HCT116 (cell line): ENCODE measurements at regions not wholly inside any gene's neighbourhood (a gene's known extent, or its start where the extent isn't known, plus 50 kb on each side); places are given as distances from the start of the nearest gene placed in this dataset.

Experiments used
- ATAC-seq: fragments of 200-7000 bp; cut with Tn5 transposase; 2 replicates; pipeline ENCODE4 v1.9.1; 2020; ENCODE audit warnings: mild to moderate bottlenecking, moderate library complexity
- BruUV-seq: library from RNA; stranded (reverse); fragments of 400-500 nt; replicated peaks from 2 replicates; lab custom pipeline; 2021; lab: Mats Ljungman, UMichigan
- CTCF ChIA-PET: fragments of 300-600 bp; sonication (Branson Sonifier 250); formaldehyde crosslinking; loops from one replicate; lab custom pipeline; 2021; ENCODE audit warnings: antibody characterized with exemption; lab: Charles Lee
- POLR2A ChIA-PET: fragments of 300-600, 350-600 bp; sonication (Branson Sonifier 250); formaldehyde crosslinking; loops from one replicate; lab custom pipeline; 2021; ENCODE audit warnings: antibody characterized with exemption; lab: Charles Lee
- RAD21 ChIA-PET, 2 experiments: fragments of 300-600 bp; sonication (Branson Sonifier 250); formaldehyde crosslinking; loops; one replicate each; lab custom pipeline; 2023; ENCODE audit warnings: low total read pairs in 2 of 2; ENCODE audit not compliant: uncharacterized antibody in 2 of 2, unreplicated experiment in 2 of 2, low non-redundant PET in 1 of 2; lab: Charles Lee
- DNase-seq: peaks from one replicate; pipeline ENCODE4 v3.0.0-alpha.2; 2010; ENCODE audit warnings: low read depth, low spot score
- H2AFZ ChIP-seq: fragments of 200-600 bp; shearing (Covaris generic), sonication (generic); 2 replicates; pipeline ENCODE4 v1.6.1; 2017; ENCODE audit warnings: low read depth, mixed run types, mixed read lengths, antibody characterized with exemption, low read length; ENCODE audit not compliant: poor library complexity, severe bottlenecking
- H3K27ac ChIP-seq: 2 replicates; pipeline ENCODE4 v1.5.1; 2012; ENCODE audit warnings: low read depth, low read length
- H3K27me3 ChIP-seq: fragments of 200-600 bp; sonication (generic); 2 replicates; pipeline ENCODE4 v1.6.1; 2016; ENCODE audit warnings: mixed run types, low read length, mixed read lengths; ENCODE audit not compliant: insufficient read depth
- H3K36me3 ChIP-seq, 2 experiments: fragments of 200-500 bp in 1 of 2; fragments of 200-600 bp in 1 of 2; sonication (Bioruptor generic) in 1 of 2; sonication (generic) in 1 of 2; 2 replicates each; pipeline versions ENCODE4 v1.5.1 to v1.6.1; 2014 to 2016; ENCODE audit warnings: low read length in 2 of 2, inconsistent platforms in 1 of 2, mixed read lengths in 1 of 2, mixed run types in 1 of 2; ENCODE audit not compliant: insufficient read depth in 2 of 2, control insufficient read depth in 1 of 2
- H3K4me1 ChIP-seq, 2 experiments: fragments of 200-600 bp in 1 of 2; sonication (generic) in 1 of 2; 2 replicates each; pipeline versions ENCODE4 v1.5.1 to v1.6.1; 2012 to 2017; ENCODE audit warnings: low read length in 2 of 2, inconsistent platforms in 1 of 2, mild to moderate bottlenecking in 1 of 2, mixed read lengths in 1 of 2, mixed run types in 1 of 2, moderate library complexity in 1 of 2; ENCODE audit not compliant: insufficient read depth in 2 of 2, control insufficient read depth in 1 of 2
- H3K4me2 ChIP-seq: fragments of 200-600 bp; sonication (generic); 2 replicates; pipeline ENCODE4 v1.6.1; 2017; ENCODE audit warnings: mixed run types, low read length, mixed read lengths
- H3K4me3 ChIP-seq, 2 experiments: fragments of 200-600 bp in 1 of 2; sonication (generic) in 1 of 2; replicated peaks in 1 of 2; 2 replicates each; pipeline ENCODE4 v1.5.1; 2011 to 2016; ENCODE audit warnings: low read length in 2 of 2, control low read depth in 1 of 2, low read depth in 1 of 2, mild to moderate bottlenecking in 1 of 2, mixed read lengths in 1 of 2, mixed run types in 1 of 2
- H3K79me2 ChIP-seq: fragments of 200-600 bp; sonication (generic); 2 replicates; pipeline ENCODE4 v1.6.1; 2017; ENCODE audit warnings: mild to moderate bottlenecking, mixed run types, low read length, moderate library complexity, mixed read lengths; ENCODE audit not compliant: insufficient read depth
- H3K9ac ChIP-seq: fragments of 200-600 bp; sonication (generic); 2 replicates; pipeline ENCODE4 v1.6.1; 2016; ENCODE audit warnings: low read length, mixed read lengths
- H3K9me2 ChIP-seq: fragments of 200-600 bp; sonication (generic), shearing (Covaris generic); 2 replicates; pipeline ENCODE4 v1.6.1; 2017; ENCODE audit warnings: mixed run types, mild to moderate bottlenecking, moderate library complexity; ENCODE audit not compliant: insufficient read depth
- H3K9me3 ChIP-seq, 2 experiments: fragments of 200-500 bp in 1 of 2; fragments of 200-600 bp in 1 of 2; sonication (Bioruptor generic) in 1 of 2; sonication (generic) in 1 of 2; 2 replicates each; pipeline ENCODE4 v1.6.1; 2014 to 2017; ENCODE audit warnings: low read length in 2 of 2, mixed read lengths in 2 of 2, inconsistent platforms in 1 of 2, low read depth in 1 of 2, mild to moderate bottlenecking in 1 of 2, mixed run types in 1 of 2, moderate library complexity in 1 of 2; ENCODE audit not compliant: control insufficient read depth in 1 of 2, insufficient read depth in 1 of 2
- H4K20me1 ChIP-seq: fragments of 200-600 bp; sonication (generic), shearing (Covaris generic); 2 replicates; pipeline ENCODE4 v1.6.1; 2017; ENCODE audit warnings: mixed run types, mild to moderate bottlenecking, moderate library complexity; ENCODE audit not compliant: insufficient read depth
- CBX3 ChIP-seq: IDR thresholded peaks from 2 replicates; pipeline ENCODE4 v1.6.1; 2012; ENCODE audit warnings: low read depth
- EGR1 ChIP-seq: IDR thresholded peaks from 2 replicates; pipeline ENCODE4 v1.6.1; 2012; ENCODE audit warnings: low read depth
- ELF1 ChIP-seq: IDR thresholded peaks from 2 replicates; pipeline ENCODE4 v1.6.1; 2012; ENCODE audit warnings: low read depth, borderline replicate concordance
- EZH2phosphoT487 ChIP-seq: fragments of 200-600 bp; IDR thresholded peaks from 2 replicates; pipeline ENCODE4 v1.6.1; 2018; ENCODE audit warnings: antibody characterized with exemption, borderline replicate concordance
- FOSL1 ChIP-seq: IDR thresholded peaks from 2 replicates; pipeline ENCODE4 v1.6.1; 2012; ENCODE audit warnings: low read depth
- JUND ChIP-seq: IDR thresholded peaks from 2 replicates; pipeline ENCODE4 v1.6.1; 2012
- POLR2A ChIP-seq: IDR thresholded peaks from 2 replicates; pipeline ENCODE4 v1.7.0; 2011; ENCODE audit warnings: borderline replicate concordance; ENCODE audit not compliant: insufficient read depth, insufficient read length; ENCODE audit errors: extremely low read depth
- RAD21 ChIP-seq: IDR thresholded peaks from 2 replicates; pipeline ENCODE4 v1.6.1; 2012; ENCODE audit warnings: low read depth, mild to moderate bottlenecking
- SIN3A ChIP-seq: IDR thresholded peaks from 2 replicates; pipeline ENCODE4 v1.6.1; 2012; ENCODE audit warnings: low read depth
- SP1 ChIP-seq: IDR thresholded peaks from 2 replicates; pipeline ENCODE4 v1.6.1; 2012; ENCODE audit warnings: low read depth
- SRF ChIP-seq: IDR thresholded peaks from 2 replicates; pipeline ENCODE4 v1.6.1; 2012; ENCODE audit warnings: low read depth
- YY1 ChIP-seq: IDR thresholded peaks from 2 replicates; pipeline ENCODE4 v1.6.1; 2011; ENCODE audit warnings: low read length, low read depth, moderate library complexity, mild to moderate bottlenecking; ENCODE audit not compliant: insufficient replicate concordance; ENCODE audit errors: extremely low read depth
- ZNF274 ChIP-seq: fragments of 200-500 bp; sonication (Bioruptor generic); IDR thresholded peaks from 2 replicates; pipeline ENCODE4 v1.6.1; 2014; ENCODE audit warnings: mild to moderate bottlenecking, low read depth, low read length, inconsistent platforms
- intact Hi-C: fragments of 100-400 bp; cut with micrococcal nuclease; formaldehyde crosslinking; loops from 2 replicates; pipeline ENCODE4 v1.10.0; 2022
- TF ChIP-seq, protein P1 (sequence below): IDR thresholded peaks from 2 replicates; pipeline ENCODE4 v1.6.1; 2012
- TF ChIP-seq, protein P2 (sequence below): IDR thresholded peaks from 2 replicates; pipeline ENCODE4 v1.6.1; 2012; ENCODE audit warnings: low read depth
- TF ChIP-seq, protein P3 (sequence below): IDR thresholded peaks from 2 replicates; pipeline ENCODE4 v1.6.1; 2011; ENCODE audit warnings: mild to moderate bottlenecking, low read length, moderate library complexity; ENCODE audit not compliant: insufficient replicate concordance; ENCODE audit errors: extremely low read depth

- H3K4me2 ChIP-seq: peak overlapping the region; percentile 36
- no peaks in the 10 kb centered on the region for H3K27me3 ChIP-seq
- RAD21 ChIA-PET: no interaction called here
- peaks cover 0 to 11% of the 10 kb centered on the region in 2 experiments; a peak in 2 of 4 replicates for H3K4me1 ChIP-seq
- ATAC-seq: peak; percentile 77
- no peaks in the 10 kb centered on the region for H3K79me2 ChIP-seq
- H3K9me3 ChIP-seq: no peaks in the 10 kb centered on the region
- no peaks in the 10 kb centered on the region for H3K9me2 ChIP-seq
- intact Hi-C loops: no loop called here
- H3K4me3 ChIP-seq: no peak overlapping the region
- no peak overlapping the region for H2AFZ ChIP-seq
- no peak overlapping the region for H3K27ac ChIP-seq
- POLR2A ChIA-PET: interaction anchor here (0.7 kb wide), 1 partner anchor 30 kb away, joined by 3 read pairs; no protein-coding TSS in a partner anchor
- DNase-seq: peak; percentile 22
- CTCF ChIA-PET: no interaction called here
- BruUV-seq: no TSS peak
- no peak for TF ChIP-seq POLR2A
- TF ChIP-seq, protein P1, sequence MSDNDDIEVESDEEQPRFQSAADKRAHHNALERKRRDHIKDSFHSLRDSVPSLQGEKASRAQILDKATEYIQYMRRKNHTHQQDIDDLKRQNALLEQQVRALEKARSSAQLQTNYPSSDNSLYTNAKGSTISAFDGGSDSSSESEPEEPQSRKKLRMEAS: no peak
- TF ChIP-seq FOSL1: peak; percentile 81
- TF ChIP-seq SIN3A: no peak
- TF ChIP-seq JUND: peak; percentile 51
- no peak for TF ChIP-seq ZNF274
- no peak for TF ChIP-seq RAD21
- TF ChIP-seq, all 23 proteins: peak for 2
- H3K36me3 ChIP-seq: no peaks in the 10 kb centered on the region
- no peak overlapping the region for H3K9ac ChIP-seq
- no peaks in the 10 kb centered on the region for H4K20me1 ChIP-seq
Observed at GRCh38 chr1:111563619-111564018, 56.0 kb upstream of the RAP1A start.

DNA sequence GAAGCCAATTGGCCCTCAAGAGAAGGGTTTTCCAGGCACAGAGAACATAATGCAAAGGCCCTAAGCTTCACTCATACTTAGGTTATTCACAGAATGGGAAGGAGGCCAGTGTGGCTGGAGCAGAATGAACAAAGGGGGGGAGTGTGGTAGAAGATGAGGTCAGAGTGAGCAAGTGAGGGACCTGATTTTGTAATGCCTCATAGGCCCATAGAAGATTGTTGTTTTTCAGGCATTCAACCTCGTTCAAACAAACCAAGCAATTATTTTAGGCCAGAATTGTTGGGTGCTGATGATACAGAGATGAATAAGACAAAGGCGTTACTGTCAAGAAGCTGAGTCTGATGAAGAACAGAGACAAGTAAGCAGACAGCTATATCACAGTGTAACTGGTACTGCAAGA lies 54.5 kb upstream of the RAP1A start:
- Histone ChIP-seq H3K79me2 (no peaks in the 10 kb centered on the region), H4K20me1 (no peaks in the 10 kb centered on the region), H3K9ac (no peak overlapping the region), H3K27ac (no peak overlapping the region), H3K4me1 (peaks cover 0 to 11% of the 10 kb centered on the region in 2 experiments; a peak in 2 of 4 replicates), H3K4me2 (no peak overlapping the region), H3K9me3 (no peaks in the 10 kb centered on the region), H3K4me3 (no peak overlapping the region), H3K9me2 (no peaks in the 10 kb centered on the region), H3K27me3 (no peaks in the 10 kb centered on the region), H2AFZ (no peak overlapping the region), H3K36me3 (no peaks in the 10 kb centered on the region)
- DNase-seq (no peak), ATAC-seq (no peak)
- RAD21 ChIA-PET: no interaction called here
- POLR2A ChIA-PET: no interaction called here
- no TSS peak for BruUV-seq
- CTCF ChIA-PET: no interaction called here
- intact Hi-C loops: no loop called here
- TF ChIP-seq, protein P2, sequence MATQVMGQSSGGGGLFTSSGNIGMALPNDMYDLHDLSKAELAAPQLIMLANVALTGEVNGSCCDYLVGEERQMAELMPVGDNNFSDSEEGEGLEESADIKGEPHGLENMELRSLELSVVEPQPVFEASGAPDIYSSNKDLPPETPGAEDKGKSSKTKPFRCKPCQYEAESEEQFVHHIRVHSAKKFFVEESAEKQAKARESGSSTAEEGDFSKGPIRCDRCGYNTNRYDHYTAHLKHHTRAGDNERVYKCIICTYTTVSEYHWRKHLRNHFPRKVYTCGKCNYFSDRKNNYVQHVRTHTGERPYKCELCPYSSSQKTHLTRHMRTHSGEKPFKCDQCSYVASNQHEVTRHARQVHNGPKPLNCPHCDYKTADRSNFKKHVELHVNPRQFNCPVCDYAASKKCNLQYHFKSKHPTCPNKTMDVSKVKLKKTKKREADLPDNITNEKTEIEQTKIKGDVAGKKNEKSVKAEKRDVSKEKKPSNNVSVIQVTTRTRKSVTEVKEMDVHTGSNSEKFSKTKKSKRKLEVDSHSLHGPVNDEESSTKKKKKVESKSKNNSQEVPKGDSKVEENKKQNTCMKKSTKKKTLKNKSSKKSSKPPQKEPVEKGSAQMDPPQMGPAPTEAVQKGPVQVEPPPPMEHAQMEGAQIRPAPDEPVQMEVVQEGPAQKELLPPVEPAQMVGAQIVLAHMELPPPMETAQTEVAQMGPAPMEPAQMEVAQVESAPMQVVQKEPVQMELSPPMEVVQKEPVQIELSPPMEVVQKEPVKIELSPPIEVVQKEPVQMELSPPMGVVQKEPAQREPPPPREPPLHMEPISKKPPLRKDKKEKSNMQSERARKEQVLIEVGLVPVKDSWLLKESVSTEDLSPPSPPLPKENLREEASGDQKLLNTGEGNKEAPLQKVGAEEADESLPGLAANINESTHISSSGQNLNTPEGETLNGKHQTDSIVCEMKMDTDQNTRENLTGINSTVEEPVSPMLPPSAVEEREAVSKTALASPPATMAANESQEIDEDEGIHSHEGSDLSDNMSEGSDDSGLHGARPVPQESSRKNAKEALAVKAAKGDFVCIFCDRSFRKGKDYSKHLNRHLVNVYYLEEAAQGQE: no peak
- TF ChIP-seq JUND: no peak
- TF ChIP-seq EZH2phosphoT487: no peak
- no peak for TF ChIP-seq ELF1
- no peak for TF ChIP-seq ZNF274
- TF ChIP-seq CBX3: no peak
- TF ChIP-seq, protein P3, sequence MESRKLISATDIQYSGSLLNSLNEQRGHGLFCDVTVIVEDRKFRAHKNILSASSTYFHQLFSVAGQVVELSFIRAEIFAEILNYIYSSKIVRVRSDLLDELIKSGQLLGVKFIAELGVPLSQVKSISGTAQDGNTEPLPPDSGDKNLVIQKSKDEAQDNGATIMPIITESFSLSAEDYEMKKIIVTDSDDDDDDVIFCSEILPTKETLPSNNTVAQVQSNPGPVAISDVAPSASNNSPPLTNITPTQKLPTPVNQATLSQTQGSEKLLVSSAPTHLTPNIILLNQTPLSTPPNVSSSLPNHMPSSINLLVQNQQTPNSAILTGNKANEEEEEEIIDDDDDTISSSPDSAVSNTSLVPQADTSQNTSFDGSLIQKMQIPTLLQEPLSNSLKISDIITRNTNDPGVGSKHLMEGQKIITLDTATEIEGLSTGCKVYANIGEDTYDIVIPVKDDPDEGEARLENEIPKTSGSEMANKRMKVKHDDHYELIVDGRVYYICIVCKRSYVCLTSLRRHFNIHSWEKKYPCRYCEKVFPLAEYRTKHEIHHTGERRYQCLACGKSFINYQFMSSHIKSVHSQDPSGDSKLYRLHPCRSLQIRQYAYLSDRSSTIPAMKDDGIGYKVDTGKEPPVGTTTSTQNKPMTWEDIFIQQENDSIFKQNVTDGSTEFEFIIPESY: no peak
- no peak for TF ChIP-seq SRF
- TF ChIP-seq EGR1: no peak
- no peak for TF ChIP-seq SP1
- TF ChIP-seq YY1: no peak
- TF ChIP-seq, protein P1: no peak
